NT2/D1 (cell line): ENCODE measurements at regions not wholly inside any gene's neighbourhood (a gene's known extent, or its start where the extent isn't known, plus 50 kb on each side); places are given as distances from the start of the nearest gene placed in this dataset.
A peak's percentile ranks its signal among the peaks of the same experiment; 100 is the strongest.

Source experiments
- DNase-seq: peaks from one replicate; pipeline ENCODE4 v3.0.0-alpha.2; 2011; ENCODE audit warnings: low read depth, low spot score
- H3K27me3 ChIP-seq: 2 replicates; pipeline ENCODE4 v1.6.0; 2011; ENCODE audit warnings: mild to moderate bottlenecking; ENCODE audit not compliant: insufficient read length, insufficient read depth
- H3K36me3 ChIP-seq: 2 replicates; pipeline ENCODE4 v1.6.1; 2011; ENCODE audit warnings: mild to moderate bottlenecking, low read length, mixed read lengths; ENCODE audit not compliant: insufficient read depth, insufficient read length
- H3K4me1 ChIP-seq: 2 replicates; pipeline ENCODE4 v1.5.1; 2011; ENCODE audit not compliant: insufficient read depth, insufficient read length
- H3K4me3 ChIP-seq: 2 replicates; pipeline ENCODE4 v1.5.1; 2011; ENCODE audit warnings: low read depth; ENCODE audit not compliant: insufficient read length
- H3K9ac ChIP-seq: 2 replicates; pipeline ENCODE4 v1.6.0; 2011; ENCODE audit warnings: low read depth; ENCODE audit not compliant: insufficient read length
- H3K9me3 ChIP-seq: 2 replicates; pipeline ENCODE4 v1.5.1; 2011; ENCODE audit warnings: mild to moderate bottlenecking, low read length; ENCODE audit not compliant: insufficient read depth
- SUZ12 ChIP-seq: IDR thresholded peaks from 2 replicates; pipeline ENCODE4 v1.6.1; 2011; ENCODE audit not compliant: insufficient read length, insufficient read depth; ENCODE audit errors: extremely low read depth
- YY1 ChIP-seq: IDR thresholded peaks from 2 replicates; pipeline ENCODE4 v1.6.1; 2011; ENCODE audit not compliant: insufficient read length, insufficient read depth
- ZNF274 ChIP-seq: IDR thresholded peaks from 2 replicates; pipeline ENCODE4 v1.6.1; 2011; ENCODE audit warnings: mild to moderate bottlenecking, low read depth, low read length

DNA sequence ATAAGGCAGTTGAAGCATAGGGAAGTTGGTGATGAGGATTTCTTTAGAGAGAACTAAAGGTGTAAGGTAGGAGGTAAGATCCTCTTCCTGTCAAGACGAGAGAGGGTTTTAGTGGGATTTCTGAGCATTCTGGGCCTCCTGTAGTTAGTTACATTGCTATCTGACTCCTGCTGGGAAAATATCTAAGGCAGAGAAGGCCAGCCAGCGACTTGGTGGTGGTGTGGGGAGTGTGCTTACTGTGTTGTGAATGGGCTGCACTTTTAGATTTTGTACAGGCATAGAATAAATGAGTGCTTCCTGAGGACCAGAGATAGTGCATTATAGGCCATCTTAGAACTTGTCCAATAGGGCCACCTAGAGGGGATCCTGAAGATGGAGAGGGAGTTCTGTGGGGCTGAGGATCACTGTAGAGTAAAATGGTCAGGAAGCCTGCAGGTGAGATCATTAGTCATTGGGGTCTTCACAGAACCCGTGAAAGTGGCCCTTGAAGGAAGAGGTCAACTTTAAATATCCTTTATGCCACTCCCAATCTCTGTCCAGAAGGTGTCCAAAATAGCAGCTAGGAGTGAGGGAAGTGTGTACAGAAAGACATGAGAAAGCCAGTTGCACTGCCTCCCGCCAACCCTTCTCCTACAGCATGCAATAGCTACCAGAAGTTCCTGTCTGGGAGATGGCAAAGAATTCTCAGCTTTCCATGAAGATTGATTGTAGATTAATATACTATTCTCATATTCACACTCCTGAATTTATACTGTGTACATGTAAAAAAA is 266.6 kb downstream of the POLR1F start:
- Histone ChIP-seq H3K4me3 (no peak overlapping the region), H3K9ac (no peak overlapping the region), H3K36me3 (no peaks in the 10 kb centered on the region), H3K27me3 (no peaks in the 10 kb centered on the region), H3K4me1 (no peaks in the 10 kb centered on the region), H3K9me3 (no peaks in the 10 kb centered on the region)
- no peak for TF ChIP-seq SUZ12
- TF ChIP-seq YY1, result no peak
- TF ChIP-seq ZNF274, result no peak
- DNase-seq, result peak; percentile 52

DNA sequence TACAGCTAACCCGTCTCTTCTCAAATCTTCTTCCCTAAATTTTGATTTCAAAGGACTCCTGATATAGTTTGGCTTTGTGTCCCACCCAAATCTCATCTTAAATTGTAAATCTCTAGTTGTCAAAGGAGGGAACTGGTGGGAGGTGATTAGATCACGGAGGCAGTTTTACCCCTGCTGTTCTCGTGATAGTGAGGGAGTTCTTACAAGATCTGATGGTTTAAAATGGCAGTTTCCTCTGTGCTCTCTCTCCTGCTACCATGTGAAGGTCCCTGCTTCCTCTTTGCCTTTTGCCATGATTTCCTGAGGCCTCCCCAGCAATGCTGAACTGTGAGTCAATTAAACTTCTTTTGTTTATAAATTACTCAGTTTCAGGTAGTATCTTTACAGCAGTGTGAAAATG is 269.3 kb downstream of the POLR1F start:
- DNase-seq, result no peak
- H3K4me1 ChIP-seq, result no peaks in the 10 kb centered on the region
- H3K36me3 ChIP-seq, result no peaks in the 10 kb centered on the region
- H3K4me3 ChIP-seq, result no peak overlapping the region
- TF ChIP-seq ZNF274, result no peak
- no peak for TF ChIP-seq YY1
- TF ChIP-seq SUZ12, result no peak
- H3K9me3 ChIP-seq, result no peaks in the 10 kb centered on the region
- H3K9ac ChIP-seq, result no peak overlapping the region
- no peaks in the 10 kb centered on the region for H3K27me3 ChIP-seq

DNA sequence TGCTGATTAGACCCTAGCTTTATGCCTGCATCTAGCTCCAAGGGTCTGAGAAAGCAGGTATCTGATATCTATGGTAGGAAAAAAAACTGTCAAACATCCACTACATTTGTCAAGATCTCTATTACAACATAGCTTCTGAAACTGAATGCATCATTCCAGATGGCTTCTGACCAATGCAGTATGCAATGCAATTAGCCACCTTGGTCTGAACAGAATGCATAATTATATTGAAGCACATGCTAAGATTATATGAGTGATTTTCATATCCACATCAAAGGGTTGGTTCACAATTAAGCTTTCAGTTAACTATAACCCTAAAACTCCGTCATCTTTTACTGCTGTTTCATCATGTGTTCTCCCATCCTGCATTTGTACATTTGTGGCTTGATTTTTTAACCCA is 271.4 kb downstream of the POLR1F start:
- no peak for TF ChIP-seq YY1
- no peak for TF ChIP-seq SUZ12
- no peak for TF ChIP-seq ZNF274
- DNase-seq, result no peak
- Histone ChIP-seq H3K9me3 (no peaks in the 10 kb centered on the region), H3K27me3 (no peaks in the 10 kb centered on the region), H3K9ac (no peak overlapping the region), H3K36me3 (no peaks in the 10 kb centered on the region), H3K4me3 (no peak overlapping the region), H3K4me1 (no peaks in the 10 kb centered on the region)

GRCh38 chr7:19427944-19428343 is 280.9 kb downstream of the POLR1F start:
- H3K4me3 ChIP-seq, result no peak overlapping the region
- no peaks in the 10 kb centered on the region for H3K4me1 ChIP-seq
- H3K9me3 ChIP-seq, result no peaks in the 10 kb centered on the region
- no peaks in the 10 kb centered on the region for H3K27me3 ChIP-seq
- TF ChIP-seq ZNF274 (no peak), YY1 (no peak), SUZ12 (no peak)
- no peak for DNase-seq
- no peak overlapping the region for H3K9ac ChIP-seq
- H3K36me3 ChIP-seq, result no peaks in the 10 kb centered on the region

DNA sequence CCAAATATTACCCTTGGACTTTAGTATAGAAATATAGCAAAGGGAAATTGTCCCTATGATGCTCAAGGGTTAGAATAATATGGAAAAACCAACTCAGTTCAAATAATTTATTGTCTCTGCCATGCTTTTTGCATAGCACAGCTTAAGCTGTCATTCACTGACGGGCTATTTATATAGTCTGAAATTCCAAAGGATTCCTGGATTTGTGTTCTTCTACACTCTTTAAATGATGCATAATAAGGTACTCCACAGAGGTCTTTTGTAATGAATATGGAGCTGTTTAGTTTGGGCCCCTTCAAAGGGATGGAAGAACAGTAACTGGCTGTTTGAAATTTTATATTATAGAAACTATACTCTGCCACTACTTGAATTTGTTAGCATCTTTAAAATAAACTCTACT is 276.6 kb upstream of the FERD3L start:
- Histone ChIP-seq H3K4me3 (no peak overlapping the region), H3K4me1 (no peaks in the 10 kb centered on the region), H3K9ac (no peak overlapping the region), H3K27me3 (no peaks in the 10 kb centered on the region), H3K36me3 (no peaks in the 10 kb centered on the region), H3K9me3 (no peaks in the 10 kb centered on the region)
- DNase-seq, result no peak
- TF ChIP-seq YY1 (no peak), SUZ12 (no peak), ZNF274 (no peak)

GRCh38 chr7:19417231-19417630 is 272.0 kb upstream of the FERD3L start:
- Histone ChIP-seq H3K36me3 (no peaks in the 10 kb centered on the region), H3K9me3 (no peaks in the 10 kb centered on the region), H3K4me3 (no peak overlapping the region), H3K9ac (no peak overlapping the region), H3K27me3 (no peaks in the 10 kb centered on the region), H3K4me1 (no peaks in the 10 kb centered on the region)
- no peak for TF ChIP-seq ZNF274
- TF ChIP-seq SUZ12, result no peak
- no peak for TF ChIP-seq YY1
- DNase-seq, result no peak

DNA sequence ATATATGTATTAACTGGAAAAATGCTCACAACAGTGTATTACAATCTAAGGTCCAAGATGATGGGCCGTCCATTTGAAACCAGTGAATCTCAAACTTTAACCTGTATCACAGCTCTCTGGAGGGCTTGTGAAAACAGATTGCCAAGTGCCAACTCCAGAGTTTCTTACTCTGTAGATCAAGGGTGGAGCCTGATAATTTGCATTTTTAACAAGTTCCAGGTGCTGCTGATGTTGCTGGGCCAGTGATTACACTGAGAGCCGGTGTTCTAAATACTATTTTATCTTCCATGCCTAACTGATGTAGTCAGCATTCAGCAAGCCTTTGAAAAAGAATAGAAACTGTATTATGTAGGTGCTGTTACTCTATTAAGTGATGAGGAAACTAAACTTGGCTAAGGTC is 269.9 kb upstream of the FERD3L start:
- H3K27me3 ChIP-seq, result no peaks in the 10 kb centered on the region
- no peak for TF ChIP-seq SUZ12
- TF ChIP-seq ZNF274, result no peak
- no peak for TF ChIP-seq YY1
- no peak overlapping the region for H3K9ac ChIP-seq
- H3K4me1 ChIP-seq, result no peaks in the 10 kb centered on the region
- no peak overlapping the region for H3K4me3 ChIP-seq
- DNase-seq, result no peak
- no peaks in the 10 kb centered on the region for H3K36me3 ChIP-seq
- H3K9me3 ChIP-seq, result no peaks in the 10 kb centered on the region
